Stimulated activated effector memory CD8-positive, alpha-beta T cell treated with anti-CD3 and anti-CD28 coated beads, Interleukin-12 subunit alpha, Interleukin-12 subunit beta, amount 100 ng/mL, for 72 hours (primary cell): ENCODE measurements at regions not wholly inside any gene's neighbourhood (a gene's known extent, or its start where the extent isn't known, plus 50 kb on each side); places are given as distances from the start of the nearest gene placed in this dataset.

Experiments
- ATAC-seq: fragments of 150-1000 bp; cut with Tn5 transposase; 2 replicates; pipeline ENCODE4 v1.10.0; 2021
- DNase-seq, 2 donors: peaks; one replicate each; pipeline ENCODE4 v3.0.0; 2021 to 2022; ENCODE audit warnings: low spot score in 2 of 2
- H3K27ac Mint-ChIP-seq: one replicate; pipeline ENCODE4 v1.8.0; 2022; ENCODE audit warnings: mild to moderate bottlenecking, mixed read lengths
- H3K36me3 Mint-ChIP-seq: one replicate; pipeline ENCODE4 v1.8.0; 2022; ENCODE audit warnings: mild to moderate bottlenecking, mixed read lengths
- H3K4me1 Mint-ChIP-seq: one replicate; pipeline ENCODE4 v1.8.0; 2022; ENCODE audit warnings: mixed read lengths
- H3K4me3 Mint-ChIP-seq: one replicate; pipeline ENCODE4 v1.8.0; 2022; ENCODE audit warnings: mild to moderate bottlenecking, mixed read lengths
- H3K9me3 Mint-ChIP-seq: one replicate; pipeline ENCODE4 v1.8.0; 2022; ENCODE audit warnings: mixed read lengths

DNA sequence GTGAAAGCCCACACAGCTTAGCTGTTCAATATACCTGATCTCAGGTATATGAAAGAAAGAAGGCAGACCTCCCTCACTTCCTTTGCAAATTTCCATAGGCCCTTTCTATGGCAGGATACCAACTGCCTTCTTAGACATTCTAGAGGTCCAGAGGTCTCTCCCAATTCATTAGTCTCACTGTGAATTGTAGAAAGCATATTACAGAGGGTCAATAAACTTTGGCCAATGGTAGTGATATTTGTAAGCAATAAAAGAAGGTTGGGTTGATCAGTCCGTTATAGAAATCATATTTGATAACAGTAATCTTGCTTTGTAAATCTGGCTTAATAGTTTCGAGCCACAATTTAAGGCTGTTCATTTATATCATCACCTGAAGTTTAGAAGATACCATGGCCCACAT lies 50.7 kb upstream of the ATP8B1 start:
- no peak for DNase-seq
- Mint-ChIP-seq H3K36me3 (no peaks in the 10 kb centered on the region), H3K27ac (no peak overlapping the region), H3K4me3 (no peak overlapping the region), H3K4me1 (no peaks in the 10 kb centered on the region), H3K9me3 (no peaks in the 10 kb centered on the region)
- no peak for ATAC-seq

DNA sequence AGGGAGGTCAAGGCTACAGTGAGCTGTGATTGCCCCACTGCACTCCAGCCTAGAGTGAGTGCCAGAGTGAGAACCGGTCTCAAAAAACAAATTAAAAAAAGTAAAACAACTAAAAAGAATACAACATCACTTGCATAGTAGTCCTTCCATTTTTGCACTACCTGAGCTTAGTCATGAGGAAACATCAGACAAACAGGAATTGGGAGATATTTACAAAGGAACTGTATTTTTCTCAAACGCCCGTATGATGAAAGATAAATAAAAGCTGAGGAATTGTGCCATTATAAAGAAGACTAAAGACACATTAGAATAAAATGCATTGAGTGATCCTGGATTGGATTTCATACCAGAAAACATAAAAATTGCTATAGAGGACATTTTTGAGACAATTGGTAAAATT lies 50.0 kb upstream of the ATP8B1 start:
- H3K4me1 Mint-ChIP-seq, result no peaks in the 10 kb centered on the region
- H3K27ac Mint-ChIP-seq, result no peak overlapping the region

More for the DNA sequence above, 50.0 kb upstream of the ATP8B1 start:
- no peaks in the 10 kb centered on the region for H3K36me3 Mint-ChIP-seq
- ATAC-seq (no peak), DNase-seq (no peak)
- H3K9me3 Mint-ChIP-seq, result no peaks in the 10 kb centered on the region
- H3K4me3 Mint-ChIP-seq, result no peak overlapping the region
